B cell (primary cell): ENCODE measurements at regions not wholly inside any gene's neighbourhood (a gene's known extent, or its start where the extent isn't known, plus 50 kb on each side); places are given as distances from the start of the nearest gene placed in this dataset.

Source experiments
- ATAC-seq: fragments of 200-7000 bp; cut with Tn5 transposase; one replicate; pipeline ENCODE4 v1.10.0; 2021; ENCODE audit warnings: low read depth, mild to moderate bottlenecking, moderate number of reproducible peaks, moderate library complexity
- CTCF ChIA-PET: fragments of 350-600 bp; sonication (Branson Sonifier 250); formaldehyde crosslinking; loops from one replicate; lab custom pipeline; 2021; ENCODE audit warnings: antibody characterized with exemption, inconsistent platforms; lab: Charles Lee
- POLR2A ChIA-PET: fragments of 350-600 bp; sonication (Branson Sonifier 250); formaldehyde crosslinking; loops from one replicate; lab custom pipeline; 2021; ENCODE audit warnings: antibody characterized with exemption; lab: Charles Lee
- DNase-seq: peaks from one replicate; pipeline ENCODE4 v3.0.0; 2013
- H2AFZ ChIP-seq: 2 replicates; pipeline ENCODE4 v1.6.1; 2012; ENCODE audit warnings: mild to moderate bottlenecking, low read depth, low read length; ENCODE audit not compliant: insufficient read depth, poor library complexity, severe bottlenecking
- H3K27ac ChIP-seq, 2 donors: 1 replicate in 1 of 2; 2 replicates in 1 of 2; pipeline ENCODE4 v1.5.1; 2012 to 2013; ENCODE audit warnings: low read length in 2 of 2, mild to moderate bottlenecking in 2 of 2, moderate library complexity in 1 of 2
- H3K27me3 ChIP-seq, 4 experiments: fragments of 200-600 bp in 1 of 4; sonication (generic) in 1 of 4; replicated peaks in 1 of 4; 1 replicate in 2 of 4; 2 replicates in 2 of 4; pipeline versions ENCODE4 v1.6.1 to v1.7.0; 2013 to 2016; ENCODE audit warnings: low read length in 3 of 4, mild to moderate bottlenecking in 2 of 4, mixed read lengths in 1 of 4, moderate library complexity in 1 of 4; ENCODE audit not compliant: insufficient read depth in 4 of 4, control insufficient read depth in 3 of 4; ENCODE audit errors: control extremely low read depth in 1 of 4
- H3K36me3 ChIP-seq, 2 experiments: replicated peaks in 1 of 2; 1 replicate in 1 of 2; 2 replicates in 1 of 2; pipeline versions ENCODE4 v1.6.1 to v1.7.1; 2013; ENCODE audit warnings: low read length in 1 of 2; ENCODE audit not compliant: insufficient read depth in 2 of 2, control insufficient read depth in 1 of 2; ENCODE audit errors: control extremely low read depth in 1 of 2, extremely low read depth in 1 of 2
- H3K4me1 ChIP-seq, 2 donors: fragments of 200-600 bp in 1 of 2; sonication (generic) in 1 of 2; 1 replicate in 1 of 2; 2 replicates in 1 of 2; pipeline versions ENCODE4 v1.5.1 to v1.6.1; 2013 to 2017; ENCODE audit warnings: low read length in 2 of 2; ENCODE audit not compliant: control insufficient read depth in 2 of 2, insufficient read depth in 2 of 2
- H3K4me2 ChIP-seq: replicated peaks from 2 replicates; pipeline ENCODE3; 2012; ENCODE audit warnings: mild to moderate bottlenecking, low read depth, low read length; ENCODE audit not compliant: poor library complexity, severe bottlenecking
- H3K4me3 ChIP-seq, 5 experiments: fragments of 200-600 bp in 1 of 5; sonication (generic) in 1 of 5; 1 replicate in 3 of 5; 2 replicates in 2 of 5; pipeline versions ENCODE4 v1.5.1 to v1.7.0; 2011 to 2016; ENCODE audit warnings: low read length in 4 of 5, mild to moderate bottlenecking in 4 of 5, low read depth in 2 of 5, control low read depth in 1 of 5, moderate library complexity in 1 of 5; ENCODE audit not compliant: insufficient read depth in 1 of 5; ENCODE audit errors: control extremely low read depth in 1 of 5, extremely low read depth in 1 of 5
- H3K79me2 ChIP-seq: fragments of 200-600 bp; sonication (generic); one replicate; pipeline ENCODE4 v1.6.0; 2016; ENCODE audit warnings: low read length; ENCODE audit not compliant: control insufficient read depth, insufficient read depth
- H3K9ac ChIP-seq: fragments of 200-600 bp; sonication (generic); 2 replicates; pipeline ENCODE4 v1.6.1; 2017; ENCODE audit warnings: mild to moderate bottlenecking, low read length, moderate library complexity
- H3K9me3 ChIP-seq, 3 donors: one replicate each; pipeline versions ENCODE4 v1.6.1 to v1.7.1; 2013; ENCODE audit warnings: low read length in 2 of 3; ENCODE audit not compliant: control insufficient read depth in 2 of 3, insufficient read depth in 1 of 3; ENCODE audit errors: control extremely low read depth in 1 of 3
- H4K20me1 ChIP-seq: 2 replicates; pipeline ENCODE4 v1.6.0; 2012; ENCODE audit warnings: mild to moderate bottlenecking, low read length; ENCODE audit not compliant: insufficient read depth, control insufficient read depth, poor library complexity, severe bottlenecking
- H3K27ac Mint-ChIP-seq: one replicate; pipeline ENCODE4 v1.8.0; 2021; ENCODE audit warnings: mixed read lengths
- H3K27me3 Mint-ChIP-seq: one replicate; pipeline ENCODE4 v1.8.0; 2021; ENCODE audit warnings: mixed read lengths
- H3K4me1 Mint-ChIP-seq: one replicate; pipeline ENCODE4 v1.8.0; 2021; ENCODE audit warnings: mixed read lengths
- H3K4me3 Mint-ChIP-seq: one replicate; pipeline ENCODE4 v1.8.0; 2021; ENCODE audit warnings: mixed read lengths
- H3K9me3 Mint-ChIP-seq: one replicate; pipeline ENCODE4 v1.8.0; 2022; ENCODE audit warnings: mixed read lengths; ENCODE audit not compliant: insufficient read depth
- CTCF ChIP-seq: fragments of 200-600 bp; IDR thresholded peaks from one replicate; pipeline ENCODE4 v1.8.0; 2022; ENCODE audit warnings: antibody characterized with exemption, mild to moderate bottlenecking
- EZH2 ChIP-seq: IDR thresholded peaks from 2 replicates; pipeline ENCODE4 v1.6.1; 2012; ENCODE audit warnings: borderline replicate concordance, low read depth, mild to moderate bottlenecking, moderate library complexity, low read length; ENCODE audit not compliant: insufficient read depth, poor library complexity, severe bottlenecking
- WGBS: methylation state at CpG from one replicate; pipeline ENCODE4 v1.1.5; 2013; ENCODE audit warnings: missing lambda C conversion rate; ENCODE audit not compliant: insufficient coverage; 5-methylcytosine and 5-hydroxymethylcytosine counted together
- intact Hi-C: fragments of 100-400 bp; cut with micrococcal nuclease; formaldehyde crosslinking; loops from one replicate; pipeline ENCODE4 v1.10.0; 2022

- Histone ChIP-seq H4K20me1 (no peaks in the 10 kb centered on the region), H2AFZ (no peak overlapping the region), H3K27ac (no peak overlapping the region), H3K27me3 (no peaks in the 10 kb centered on the region), H3K79me2 (no peaks in the 10 kb centered on the region), H3K36me3 (no peaks in the 10 kb centered on the region), H3K4me2 (no peak overlapping the region), H3K9ac (no peak overlapping the region), H3K4me1 (no peaks in the 10 kb centered on the region), H3K9me3 (peaks cover 1 to 10% (median 8%) of the 10 kb centered on the region in 3 donors), H3K4me3 (no peak overlapping the region)
- Mint-ChIP-seq H3K9me3 (peaks cover 6% of the 10 kb centered on the region), H3K4me1 (no peaks in the 10 kb centered on the region), H3K27me3 (no peaks in the 10 kb centered on the region), H3K27ac (no peak overlapping the region), H3K4me3 (no peak overlapping the region)
- DNase-seq (no peak), ATAC-seq (no peak)
- WGBS, result 100% methylated on average over 1 of the region's 2 CpGs
- TF ChIP-seq EZH2 (no peak), CTCF (no peak)
- intact Hi-C loops, result no loop called here
- ChIA-PET POLR2A (no interaction called here), CTCF (no interaction called here)
Measured at GRCh38 chr14:81839056-81839455, 305.4 kb upstream of the SEL1L start.

DNA sequence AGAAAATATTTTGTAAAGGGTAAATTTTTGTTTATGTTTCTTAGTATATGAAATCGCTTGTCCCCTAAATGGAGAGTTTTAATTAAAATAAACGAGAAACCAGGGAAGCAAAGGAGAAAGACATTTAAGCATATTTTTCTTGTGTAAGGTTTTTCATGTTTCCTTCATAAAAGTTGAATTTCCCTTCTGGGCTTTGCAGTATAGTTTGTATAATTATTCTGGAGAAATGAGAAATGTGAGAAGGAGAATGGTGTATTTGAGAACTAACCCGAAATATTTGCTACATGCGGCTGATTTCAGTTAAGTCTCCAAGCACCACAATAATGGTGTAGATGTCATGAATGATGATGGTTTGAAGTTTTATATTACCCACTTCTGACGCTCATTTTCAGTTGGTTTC lies 307.7 kb upstream of the SEL1L start:
- Histone ChIP-seq H3K4me2 (no peak overlapping the region), H3K9me3 (peaks cover 1 to 8% (median 4%) of the 10 kb centered on the region in 3 donors), H2AFZ (no peak overlapping the region), H3K4me1 (no peaks in the 10 kb centered on the region), H3K27ac (no peak overlapping the region), H3K36me3 (no peaks in the 10 kb centered on the region), H3K4me3 (no peak overlapping the region), H3K9ac (no peak overlapping the region), H4K20me1 (no peaks in the 10 kb centered on the region), H3K79me2 (no peaks in the 10 kb centered on the region), H3K27me3 (no peaks in the 10 kb centered on the region)
- POLR2A ChIA-PET, result no interaction called here
- WGBS, result no CpG with 5 or more reads among the region's 5 CpGs
- no peak for ATAC-seq
- Mint-ChIP-seq H3K9me3 (peaks cover 9% of the 10 kb centered on the region), H3K4me1 (no peaks in the 10 kb centered on the region), H3K27me3 (no peaks in the 10 kb centered on the region), H3K27ac (no peak overlapping the region), H3K4me3 (no peak overlapping the region)
- DNase-seq, result no peak
- intact Hi-C loops, result no loop called here
- TF ChIP-seq EZH2, result no peak
- no peak for TF ChIP-seq CTCF
- CTCF ChIA-PET, result no interaction called here
